ENCODE measurements at regions not wholly inside any gene's neighbourhood (a gene's known extent, or its start where the extent isn't known, plus 50 kb on each side); places are given as distances from the start of the nearest gene placed in this dataset. TPM values are rescaled to one million over a fixed set of nuclear protein-coding genes. Genes with fewer than 3 reads are reported as not detected.

DNA sequence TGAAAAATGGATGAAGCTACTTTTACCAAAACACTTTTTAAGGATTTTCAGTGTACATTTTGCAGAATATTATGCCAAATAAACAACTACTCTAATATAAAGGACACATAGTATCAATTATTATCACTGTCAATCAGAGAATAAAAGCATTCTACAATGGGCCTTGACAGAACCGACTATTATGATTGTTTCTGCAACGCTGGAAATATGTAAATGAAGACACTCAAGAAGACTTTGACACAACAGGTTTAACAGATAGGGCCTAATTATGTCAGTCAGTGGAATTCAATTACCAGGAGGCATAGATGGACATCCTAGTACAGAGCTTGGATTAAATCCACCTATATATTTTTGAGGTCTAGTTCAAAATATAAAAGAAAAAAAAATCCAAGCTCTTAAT lies 58.7 kb upstream of the SOX5 start:
- BruUV-seq (replicated peaks), result no TSS peak
- Histone ChIP-seq H2AFZ (ENCODE audit: low read depth, low read length, poor library complexity, severe bottlenecking) (no peak overlapping the region), H3K4me2 (ENCODE audit: low read length) (no peak overlapping the region), H3K9ac (ENCODE audit: low read length) (no peak overlapping the region), H3K27ac (ENCODE audit: low read depth, low read length) (no peak overlapping the region), H4K20me1 (ENCODE audit: insufficient read depth) (no peaks in the 10 kb centered on the region), H3K4me1 (ENCODE audit: control insufficient read depth in 1 of 2, insufficient read depth in 2 of 2, low read length in 2 of 2) (no peaks in the 10 kb centered on the region), H3K36me3 (ENCODE audit: control insufficient read depth in 1 of 2, insufficient read depth in 2 of 2, low read length in 2 of 2) (no peaks in the 10 kb centered on the region), H3K27me3 (ENCODE audit: insufficient read depth, low read length) (no peaks in the 10 kb centered on the region), H3K9me2 (ENCODE audit: insufficient read depth) (no peaks in the 10 kb centered on the region), H3K79me2 (ENCODE audit: insufficient read depth, low read length) (no peaks in the 10 kb centered on the region), H3K4me3 (replicated peaks in 1 of 2; ENCODE audit: low read depth in 1 of 2, low read length in 2 of 2) (no peak overlapping the region), H3K9me3 (ENCODE audit: control insufficient read depth in 1 of 2, insufficient read depth in 1 of 2, low read depth in 1 of 2, low read length in 2 of 2) (peaks cover 13 to 18% of the 10 kb centered on the region in 2 experiments; a peak in 2 of 4 replicates)
- intact Hi-C loops (cut with micrococcal nuclease), result no loop called here
- TF ChIP-seq FOSL1 (IDR thresholded peaks at IDR 0.05; ENCODE audit: low read depth), result no peak
- TF ChIP-seq, protein P1, sequence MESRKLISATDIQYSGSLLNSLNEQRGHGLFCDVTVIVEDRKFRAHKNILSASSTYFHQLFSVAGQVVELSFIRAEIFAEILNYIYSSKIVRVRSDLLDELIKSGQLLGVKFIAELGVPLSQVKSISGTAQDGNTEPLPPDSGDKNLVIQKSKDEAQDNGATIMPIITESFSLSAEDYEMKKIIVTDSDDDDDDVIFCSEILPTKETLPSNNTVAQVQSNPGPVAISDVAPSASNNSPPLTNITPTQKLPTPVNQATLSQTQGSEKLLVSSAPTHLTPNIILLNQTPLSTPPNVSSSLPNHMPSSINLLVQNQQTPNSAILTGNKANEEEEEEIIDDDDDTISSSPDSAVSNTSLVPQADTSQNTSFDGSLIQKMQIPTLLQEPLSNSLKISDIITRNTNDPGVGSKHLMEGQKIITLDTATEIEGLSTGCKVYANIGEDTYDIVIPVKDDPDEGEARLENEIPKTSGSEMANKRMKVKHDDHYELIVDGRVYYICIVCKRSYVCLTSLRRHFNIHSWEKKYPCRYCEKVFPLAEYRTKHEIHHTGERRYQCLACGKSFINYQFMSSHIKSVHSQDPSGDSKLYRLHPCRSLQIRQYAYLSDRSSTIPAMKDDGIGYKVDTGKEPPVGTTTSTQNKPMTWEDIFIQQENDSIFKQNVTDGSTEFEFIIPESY (IDR thresholded peaks at IDR 0.05; ENCODE audit: extremely low read depth, insufficient replicate concordance, low read length), result no peak
- TF ChIP-seq EZH2phosphoT487 (IDR thresholded peaks at IDR 0.05; ENCODE audit: borderline replicate concordance), result no peak
- ATAC-seq (no peak), DNase-seq (ENCODE audit: low read depth, low spot score) (no peak)
- CTCF ChIA-PET, result no interaction called here
- RAD21 ChIA-PET (ENCODE audit: low non-redundant PET in 1 of 2, low total read pairs in 2 of 2, uncharacterized antibody in 2 of 2, unreplicated experiment in 2 of 2), result no interaction called here
- POLR2A ChIA-PET, result no interaction called here

MicroRNA genes in the stretch of these regions (microRNA counts, 767-probe panel; counts per million panel counts)
- not detected for microRNA hsa-miR-920

Small RNA genes lying in the stretch of these regions (microRNA-seq; reads per million reads assigned to microRNA genes)
- gene MIR920 (ENCODE audit: borderline number of aligned reads), result not detected

All from HCT116 (cell line).